KMS-11 (cell line): ENCODE measurements at regions not wholly inside any gene's neighbourhood (a gene's known extent, or its start where the extent isn't known, plus 50 kb on each side); places are given as distances from the start of the nearest gene placed in this dataset.

Experiments used
- H2AFZ ChIP-seq: fragments of 200-600 bp; sonication (generic); 2 replicates; pipeline ENCODE4 v1.6.1; 2016; ENCODE audit warnings: antibody characterized with exemption, mixed run types, low read depth
- H3K27ac ChIP-seq: fragments of 200-600 bp; sonication (generic); 2 replicates; pipeline ENCODE4 v1.6.1; 2016; ENCODE audit warnings: mild to moderate bottlenecking, mixed run types
- H3K27me3 ChIP-seq: fragments of 200-600 bp; sonication (generic); 2 replicates; pipeline ENCODE4 v1.6.1; 2017; ENCODE audit warnings: mild to moderate bottlenecking, low read depth, mixed run types, moderate library complexity; ENCODE audit not compliant: insufficient read depth
- H3K36me3 ChIP-seq: fragments of 200-600 bp; sonication (generic); 2 replicates; pipeline ENCODE4 v1.6.1; 2017; ENCODE audit warnings: mild to moderate bottlenecking, mixed run types; ENCODE audit not compliant: insufficient read depth
- H3K4me1 ChIP-seq: fragments of 200-600 bp; sonication (generic); 2 replicates; pipeline ENCODE4 v1.6.1; 2016; ENCODE audit warnings: mild to moderate bottlenecking, low read depth, mixed run types; ENCODE audit not compliant: poor library complexity, severe bottlenecking
- H3K4me2 ChIP-seq: fragments of 200-600 bp; sonication (generic); 2 replicates; pipeline ENCODE4 v1.7.0; 2016; ENCODE audit warnings: mild to moderate bottlenecking, mixed run types
- H3K4me3 ChIP-seq: fragments of 200-600 bp; sonication (generic); IDR thresholded peaks from 2 replicates; pipeline ENCODE4 v1.6.1; 2017; ENCODE audit warnings: low read depth, low read length, mixed read lengths; ENCODE audit not compliant: insufficient read depth
- H3K79me2 ChIP-seq: fragments of 200-600 bp; sonication (generic); 2 replicates; pipeline ENCODE4 v1.6.1; 2016; ENCODE audit warnings: low read depth, mixed run types; ENCODE audit not compliant: insufficient read depth
- H3K9ac ChIP-seq: fragments of 200-600 bp; sonication (generic); 2 replicates; pipeline ENCODE4 v1.6.1; 2016; ENCODE audit warnings: mild to moderate bottlenecking, mixed run types
- H4K20me1 ChIP-seq: fragments of 200-600 bp; sonication (generic); 2 replicates; pipeline ENCODE4 v1.6.1; 2016; ENCODE audit warnings: mild to moderate bottlenecking, mixed run types; ENCODE audit not compliant: insufficient read depth
- CTCF ChIP-seq: fragments of 200-600 bp; sonication (generic); conservative IDR thresholded peaks from 2 replicates; pipeline ENCODE4 v1.6.1; 2017; ENCODE audit warnings: low read depth, mild to moderate bottlenecking, antibody characterized with exemption, low read length, moderate library complexity, mixed read lengths

DNA sequence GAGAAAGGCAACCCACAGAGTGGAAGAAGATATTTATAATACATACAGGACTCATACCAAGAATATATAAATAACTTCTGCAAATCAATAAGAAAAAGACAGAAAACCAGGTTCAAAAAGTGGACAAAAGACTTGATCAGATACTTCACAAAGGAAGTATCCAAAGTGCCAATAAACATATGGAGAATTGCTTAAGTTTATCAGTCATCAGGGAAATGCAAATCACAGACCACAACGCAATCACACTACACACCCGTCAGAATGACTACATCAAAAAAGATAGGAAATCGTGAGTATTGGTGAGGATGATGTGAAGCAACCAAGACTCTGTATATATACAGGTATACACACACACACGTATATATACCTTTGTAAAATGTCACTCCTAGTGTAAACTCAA, 180.6 kb downstream of the FAM43A start:
- no peaks in the 10 kb centered on the region for H3K36me3 ChIP-seq
- no peak overlapping the region for H2AFZ ChIP-seq
- no peaks in the 10 kb centered on the region for H3K79me2 ChIP-seq
- no peak overlapping the region for H3K9ac ChIP-seq
- H4K20me1 ChIP-seq = no peaks in the 10 kb centered on the region
- TF ChIP-seq CTCF = no peak
- H3K27me3 ChIP-seq = no peaks in the 10 kb centered on the region
- no peak overlapping the region for H3K4me2 ChIP-seq
- no peaks in the 10 kb centered on the region for H3K4me1 ChIP-seq
- no peak overlapping the region for H3K4me3 ChIP-seq
- no peak overlapping the region for H3K27ac ChIP-seq

- Histone ChIP-seq H3K79me2 (no peaks in the 10 kb centered on the region), H3K27ac (no peak overlapping the region), H3K4me2 (no peak overlapping the region), H2AFZ (no peak overlapping the region), H3K4me3 (no peak overlapping the region), H3K36me3 (no peaks in the 10 kb centered on the region), H3K27me3 (no peaks in the 10 kb centered on the region), H4K20me1 (no peaks in the 10 kb centered on the region), H3K4me1 (no peaks in the 10 kb centered on the region), H3K9ac (no peak overlapping the region)
- no peak for TF ChIP-seq CTCF
Measured at GRCh38 chr3:194867270-194867983, 181.7 kb downstream of the FAM43A start.

DNA sequence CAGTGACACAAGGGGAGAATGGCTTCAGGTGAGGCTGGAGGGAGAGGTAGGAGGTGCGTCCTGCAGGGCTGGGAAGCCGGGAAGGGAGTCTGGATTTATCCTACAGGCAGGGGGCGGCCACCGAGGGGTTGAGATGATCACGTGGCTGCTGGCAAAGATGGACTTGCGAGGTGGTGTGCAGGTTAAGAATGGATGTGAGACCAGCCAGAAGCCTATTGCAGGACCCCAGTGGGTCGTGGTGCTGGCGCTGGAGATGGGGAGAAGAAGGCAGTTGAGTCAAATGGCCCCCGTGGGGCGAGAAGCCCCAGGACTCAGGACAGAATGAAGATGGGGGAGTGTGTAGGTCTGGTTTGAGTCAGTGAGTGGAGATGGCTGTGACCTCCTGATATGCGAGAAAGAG, 183.1 kb downstream of the FAM43A start:
- Histone ChIP-seq H4K20me1 (no peaks in the 10 kb centered on the region), H3K9ac (no peak overlapping the region), H3K4me2 (no peak overlapping the region), H3K79me2 (no peaks in the 10 kb centered on the region), H2AFZ (no peak overlapping the region), H3K4me1 (no peaks in the 10 kb centered on the region), H3K4me3 (no peak overlapping the region), H3K36me3 (no peaks in the 10 kb centered on the region), H3K27ac (no peak overlapping the region), H3K27me3 (no peaks in the 10 kb centered on the region)
- TF ChIP-seq CTCF = no peak

- Histone ChIP-seq H3K27me3 (no peaks in the 10 kb centered on the region), H2AFZ (no peak overlapping the region), H3K36me3 (no peaks in the 10 kb centered on the region), H3K4me1 (no peaks in the 10 kb centered on the region), H3K9ac (no peak overlapping the region), H3K4me3 (no peak overlapping the region), H4K20me1 (no peaks in the 10 kb centered on the region), H3K27ac (no peak overlapping the region), H3K79me2 (no peaks in the 10 kb centered on the region), H3K4me2 (no peak overlapping the region)
- no peak for TF ChIP-seq CTCF
Measured at GRCh38 chr3:194869482-194870169, 183.9 kb downstream of the FAM43A start.
